Common myeloid progenitor, CD34-positive (primary cell): ENCODE measurements at regions not wholly inside any gene's neighbourhood (a gene's known extent, or its start where the extent isn't known, plus 50 kb on each side); places are given as distances from the start of the nearest gene placed in this dataset.
"Not testable (repeated sequence)": the region's sequence is repeated elsewhere in the genome, so short reads cannot be mapped to it uniquely, and the experiment has no call there.

ENCODE experiments used
- CTCF ChIA-PET: fragments of 350-600 bp; sonication (Branson Sonifier 250); formaldehyde crosslinking; loops from one replicate; lab custom pipeline; 2021; ENCODE audit warnings: antibody characterized with exemption; lab: Charles Lee
- POLR2A ChIA-PET: fragments of 350-600 bp; sonication (Branson Sonifier 250); formaldehyde crosslinking; loops from one replicate; lab custom pipeline; 2021; ENCODE audit warnings: antibody characterized with exemption; lab: Charles Lee
- DNase-seq, 3 donors: peaks; one replicate each; pipeline versions ENCODE4 v3.0.0 to v3.0.0-alpha.2; 2013
- H3K27ac ChIP-seq, 2 experiments: 1 replicate in 1 of 2; 2 replicates in 1 of 2; pipeline ENCODE4 v1.7.0; 2013; ENCODE audit warnings: inconsistent platforms in 2 of 2, low read length in 2 of 2, mild to moderate bottlenecking in 2 of 2, low read depth in 1 of 2, moderate library complexity in 1 of 2; ENCODE audit not compliant: severe bottlenecking in 2 of 2, insufficient read depth in 1 of 2, poor library complexity in 1 of 2
- H3K27me3 ChIP-seq, 5 experiments: replicated peaks in 2 of 5; 1 replicate in 3 of 5; 2 replicates in 2 of 5; pipeline versions ENCODE4 v1.6.1 to v1.7.0; 2013; ENCODE audit warnings: low read length in 4 of 5, mild to moderate bottlenecking in 2 of 5, moderate library complexity in 2 of 5, inconsistent platforms in 1 of 5; ENCODE audit not compliant: insufficient read depth in 5 of 5, control insufficient read depth in 4 of 5
- H3K36me3 ChIP-seq, 4 experiments: 1 replicate in 2 of 4; 2 replicates in 2 of 4; pipeline versions ENCODE4 v1.6.1 to v1.7.0; 2013; ENCODE audit warnings: low read length in 3 of 4, control low read depth in 1 of 4, mild to moderate bottlenecking in 1 of 4; ENCODE audit not compliant: control insufficient read depth in 4 of 4, insufficient read depth in 4 of 4
- H3K4me1 ChIP-seq, 4 experiments: 1 replicate in 3 of 4; 2 replicates in 1 of 4; pipeline versions ENCODE4 v1.6.1 to v1.7.1; 2013; ENCODE audit warnings: low read length in 3 of 4, mild to moderate bottlenecking in 3 of 4, control low read depth in 1 of 4, inconsistent platforms in 1 of 4, moderate library complexity in 1 of 4; ENCODE audit not compliant: control insufficient read depth in 4 of 4, insufficient read depth in 4 of 4; ENCODE audit errors: control extremely low read depth in 1 of 4
- H3K4me3 ChIP-seq, 7 experiments: 1 replicate in 4 of 7; 2 replicates in 3 of 7; pipeline versions ENCODE4 v1.5.1 to v1.7.0; 2013; ENCODE audit warnings: mild to moderate bottlenecking in 7 of 7, low read length in 6 of 7, moderate library complexity in 6 of 7, inconsistent platforms in 2 of 7, low read depth in 2 of 7, control low read depth in 1 of 7; ENCODE audit not compliant: insufficient read depth in 4 of 7, control insufficient read depth in 1 of 7; ENCODE audit errors: extremely low read depth in 1 of 7
- H3K9me3 ChIP-seq, 5 experiments: 1 replicate in 4 of 5; 2 replicates in 1 of 5; pipeline versions ENCODE4 v1.6.1 to v1.7.1; 2013; ENCODE audit warnings: low read length in 4 of 5, mild to moderate bottlenecking in 2 of 5, inconsistent platforms in 1 of 5, low read depth in 1 of 5, moderate library complexity in 1 of 5; ENCODE audit not compliant: control insufficient read depth in 4 of 5, insufficient read depth in 2 of 5; ENCODE audit errors: control extremely low read depth in 1 of 5
- WGBS: methylation state at CpG from one replicate; pipeline ENCODE4 v1.1.5; 2013; ENCODE audit not compliant: insufficient coverage; 5-methylcytosine and 5-hydroxymethylcytosine counted together

DNA sequence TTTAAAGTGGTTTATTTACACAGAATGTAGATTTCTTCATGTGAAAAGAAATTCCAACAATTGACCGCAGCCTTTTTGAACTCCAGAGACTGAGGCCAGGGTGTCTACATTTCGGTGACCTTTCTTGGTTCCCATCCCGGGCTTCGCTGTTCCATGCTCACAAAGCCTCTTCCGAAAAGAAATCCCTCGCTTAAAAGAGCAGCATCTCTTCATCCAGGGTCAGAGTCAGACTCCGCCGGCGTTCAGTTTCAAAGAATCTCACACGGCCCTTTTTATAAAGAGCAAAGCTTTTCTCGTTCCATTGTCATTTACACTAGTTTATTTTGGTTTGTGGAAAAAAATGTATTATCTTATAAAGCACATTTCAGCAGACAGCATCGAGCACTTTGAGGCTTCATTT, 530.6 kb upstream of the B3GAT1 start:
- DNase-seq: no peak
- ChIA-PET CTCF (no interaction called here), POLR2A (no interaction called here)
- Histone ChIP-seq H3K36me3 (no peaks in the 10 kb centered on the region), H3K4me3 (no peak overlapping the region), H3K9me3 (no peaks in the 10 kb centered on the region), H3K27ac (no peak overlapping the region), H3K4me1 (no peaks in the 10 kb centered on the region), H3K27me3 (peaks cover 0 to 10% (median 0%) of the 10 kb centered on the region in 5 experiments)
- WGBS: 78% methylated on average over 6 of the region's 12 CpGs

DNA sequence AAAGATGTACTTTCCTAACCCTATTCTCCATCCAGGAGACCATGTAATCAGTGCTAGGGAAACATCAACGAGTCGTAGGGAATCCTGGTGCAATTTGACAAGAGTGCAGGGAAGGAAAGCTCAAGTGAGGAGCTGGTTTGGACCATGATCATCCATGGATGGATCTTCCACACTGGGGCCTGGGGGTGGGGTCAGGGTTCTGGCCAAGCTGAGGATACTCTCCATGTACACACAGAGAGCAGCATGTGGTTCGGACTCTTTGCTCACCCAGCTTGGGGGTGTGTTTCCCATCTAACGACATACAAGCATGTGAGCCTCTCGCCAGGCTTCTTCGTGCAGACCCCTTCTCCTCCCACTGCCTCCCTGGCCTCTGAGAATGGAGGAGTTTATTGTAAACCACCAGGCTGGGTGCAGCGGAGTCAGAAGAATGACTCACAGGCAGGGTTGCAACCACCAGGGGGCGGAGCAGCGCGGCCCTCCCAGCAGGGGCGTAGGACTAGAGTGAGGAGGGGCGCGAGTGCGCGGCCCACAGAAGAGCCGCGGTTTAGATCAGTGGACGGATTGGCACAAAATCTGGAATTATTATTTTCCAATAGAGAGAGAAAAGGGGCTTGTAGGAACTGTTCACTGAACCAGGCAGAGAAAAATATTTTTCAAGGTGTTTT, 530.0 kb upstream of the B3GAT1 start:
- H3K4me3 ChIP-seq, H3K36me3 ChIP-seq, H3K4me1 ChIP-seq, POLR2A ChIA-PET, DNase-seq, H3K9me3 ChIP-seq, H3K27ac ChIP-seq: not testable (repeated sequence)
- 50% methylated on average over 8 of the region's 18 CpGs for WGBS
- CTCF ChIA-PET: interaction anchor here (0.6 kb wide), 1 partner anchor 1915 kb away, joined by 4 read pairs; no protein-coding TSS in a partner anchor
- peaks cover 0 to 10% (median 0%) of the 10 kb centered on the region in 5 experiments for H3K27me3 ChIP-seq

DNA sequence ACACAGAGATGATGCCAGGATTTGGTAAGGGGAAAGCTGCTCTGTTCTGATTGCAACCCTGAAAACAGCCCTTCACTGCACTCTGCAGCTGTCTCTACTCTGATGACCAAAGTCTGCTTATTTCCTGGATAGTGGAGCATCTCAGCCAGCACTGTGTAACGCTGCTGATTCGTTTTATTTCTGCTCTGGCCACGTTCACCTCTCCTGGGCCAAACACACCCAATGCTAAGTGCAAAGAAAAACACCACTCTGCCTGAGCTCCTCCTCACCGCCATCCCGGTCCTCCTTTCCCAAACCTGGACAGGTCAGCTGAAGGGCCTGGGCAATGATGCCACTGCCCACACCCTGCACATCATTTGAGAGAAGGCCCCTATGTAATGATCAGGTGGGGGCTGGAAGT, 529.3 kb upstream of the B3GAT1 start:
- DNase-seq: no peak
- POLR2A ChIA-PET: no interaction called here
- Histone ChIP-seq H3K27me3 (peaks cover 0 to 10% (median 0%) of the 10 kb centered on the region in 5 experiments), H3K27ac (no peak overlapping the region), H3K4me3 (no peak overlapping the region), H3K4me1 (no peaks in the 10 kb centered on the region), H3K9me3 (no peaks in the 10 kb centered on the region), H3K36me3 (no peaks in the 10 kb centered on the region)
- CTCF ChIA-PET: no interaction called here
- WGBS: 93% methylated on average over 5 of the region's 5 CpGs

DNA sequence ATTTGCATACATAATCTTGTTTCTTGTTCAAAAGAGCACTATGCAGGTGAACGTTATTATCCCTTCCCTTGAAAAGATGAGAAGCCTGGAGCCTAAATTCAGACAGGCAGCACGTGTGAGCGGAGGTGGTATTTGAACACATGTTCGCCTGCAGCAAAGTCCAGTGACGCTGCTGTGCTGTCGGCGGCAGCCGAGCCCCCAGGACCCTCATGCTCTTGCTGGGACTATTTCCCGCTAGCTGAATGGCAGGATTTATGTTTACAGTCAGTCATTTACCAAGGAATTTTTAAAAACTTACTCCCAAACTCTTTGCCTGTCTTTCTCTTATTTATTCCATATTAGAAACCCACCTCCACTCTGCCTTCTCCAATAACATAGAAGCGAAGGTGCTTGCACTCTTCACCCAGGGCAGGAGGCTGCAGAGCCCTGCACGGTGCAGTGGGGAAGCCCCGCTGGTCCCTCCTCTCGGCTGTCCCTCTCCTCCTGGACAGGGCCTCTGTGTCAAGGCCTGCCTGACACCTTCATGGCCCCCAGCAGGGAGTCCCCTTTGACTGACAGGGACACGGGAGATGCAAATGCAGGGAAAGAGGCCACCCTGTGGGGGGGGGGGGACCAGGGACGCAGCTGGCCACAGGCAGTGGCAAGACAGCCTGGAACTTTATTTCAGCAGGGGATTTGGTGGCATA, 528.5 kb upstream of the B3GAT1 start:
- Histone ChIP-seq H3K27ac (no peak overlapping the region), H3K36me3 (no peaks in the 10 kb centered on the region), H3K9me3 (no peaks in the 10 kb centered on the region), H3K27me3 (peaks cover 0 to 5% (median 0%) of the 10 kb centered on the region in 5 experiments), H3K4me1 (no peaks in the 10 kb centered on the region), H3K4me3 (no peak overlapping the region)
- CTCF ChIA-PET: no interaction called here
- no peak for DNase-seq
- POLR2A ChIA-PET: no interaction called here
- WGBS: 95% methylated on average over 10 of the region's 15 CpGs

DNA sequence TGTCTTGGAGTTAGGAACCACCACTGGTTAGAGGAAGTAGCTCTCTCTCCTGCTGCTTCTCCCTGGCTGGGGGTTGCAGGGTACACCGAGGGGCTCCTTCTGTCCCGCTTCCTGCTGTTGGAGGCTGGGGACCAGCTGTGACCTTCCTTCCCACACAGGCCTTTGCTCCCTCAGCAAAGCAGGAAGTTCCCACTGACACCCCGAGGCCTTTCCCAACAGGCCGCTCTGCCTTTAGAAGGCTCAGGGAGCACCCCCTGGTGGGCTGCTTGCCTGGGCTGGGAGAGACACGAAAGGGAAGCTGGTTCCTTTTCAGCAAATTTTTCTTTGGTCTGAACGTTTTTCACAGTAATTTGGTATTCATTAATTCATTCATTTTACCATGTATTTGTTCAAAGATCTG, 527.9 kb upstream of the B3GAT1 start:
- ChIA-PET POLR2A (no interaction called here), CTCF (no interaction called here)
- H3K4me3 ChIP-seq: no peak overlapping the region
- WGBS: 39% methylated on average over 2 of the region's 6 CpGs
- no peaks in the 10 kb centered on the region for H3K9me3 ChIP-seq
- H3K27ac ChIP-seq: no peak overlapping the region
- H3K36me3 ChIP-seq: no peaks in the 10 kb centered on the region
- no peaks in the 10 kb centered on the region for H3K4me1 ChIP-seq
- H3K27me3 ChIP-seq: peaks cover 0 to 5% (median 0%) of the 10 kb centered on the region in 5 experiments
- DNase-seq: no peak

DNA sequence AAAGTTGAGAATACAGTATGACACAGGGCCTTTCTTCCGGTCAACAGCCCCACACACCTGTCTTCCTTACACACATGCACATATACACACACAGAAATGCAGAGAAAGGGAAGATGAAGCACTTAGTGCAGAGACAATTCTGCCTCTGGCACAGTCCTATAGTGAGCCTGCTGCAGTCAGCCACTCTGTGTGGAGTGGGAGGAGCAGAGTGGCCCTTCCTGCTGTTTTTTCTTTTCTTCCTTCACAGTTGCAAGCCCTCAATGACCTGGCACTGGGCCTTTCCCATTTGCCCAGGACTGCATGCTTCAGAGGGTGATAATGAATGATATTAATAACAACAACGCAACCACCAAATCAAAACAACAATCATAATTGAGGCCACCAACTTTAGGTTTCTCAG, 527.0 kb upstream of the B3GAT1 start:
- Histone ChIP-seq H3K27ac (no peak overlapping the region), H3K27me3 (peaks cover 0 to 4% (median 0%) of the 10 kb centered on the region in 5 experiments), H3K4me1 (no peaks in the 10 kb centered on the region), H3K9me3 (no peaks in the 10 kb centered on the region), H3K36me3 (no peaks in the 10 kb centered on the region), H3K4me3 (no peak overlapping the region)
- CTCF ChIA-PET: no interaction called here
- DNase-seq: no peak
- POLR2A ChIA-PET: no interaction called here
- WGBS: no CpG with 5 or more reads among the region's 2 CpGs

DNA sequence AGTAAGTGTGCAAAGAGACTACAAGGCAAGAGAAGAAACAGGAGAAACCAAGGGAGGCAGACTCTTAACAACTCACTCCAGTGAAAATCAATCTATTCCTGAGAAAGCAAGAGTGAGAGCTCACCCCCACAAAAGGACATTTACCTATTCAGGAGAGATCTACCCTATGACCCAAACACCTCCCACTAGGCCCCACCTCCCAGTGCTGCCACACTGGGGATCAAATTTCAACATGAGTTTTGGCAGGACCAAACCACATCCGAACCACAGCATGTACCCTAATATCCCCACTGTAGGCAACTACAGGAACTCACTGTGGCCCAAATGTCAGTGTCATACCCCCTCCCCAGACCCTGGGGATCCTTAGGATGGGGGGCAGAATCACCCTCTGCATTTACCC, 526.2 kb upstream of the B3GAT1 start:
- DNase-seq: no peak
- ChIA-PET POLR2A (no interaction called here), CTCF (no interaction called here)
- Histone ChIP-seq H3K4me1 (no peaks in the 10 kb centered on the region), H3K36me3 (no peaks in the 10 kb centered on the region), H3K9me3 (no peaks in the 10 kb centered on the region), H3K4me3 (no peak overlapping the region), H3K27ac (no peak overlapping the region), H3K27me3 (no peaks in the 10 kb centered on the region)
- no CpG with 5 or more reads among the region's 1 CpG for WGBS
